Left ventricle myocardium superior (tissue), 1 donor: ENCODE measurements at regions not wholly inside any gene's neighbourhood (a gene's known extent, or its start where the extent isn't known, plus 50 kb on each side); places are given as distances from the start of the nearest gene placed in this dataset.
A peak's percentile ranks its signal among the peaks of the same experiment; 100 is the strongest.
"Not testable (repeated sequence)": the region's sequence is repeated elsewhere in the genome, so short reads cannot be mapped to it uniquely, and the experiment has no call there.

ENCODE experiments used
- ATAC-seq: fragments of 200-7000 bp; cut with Tn5 transposase; one replicate; pipeline ENCODE4 v1.9.1; 2020; ENCODE audit warnings: mild to moderate bottlenecking, moderate library complexity
- DNase-seq: peaks from one replicate; pipeline ENCODE4 v3.0.0-alpha.2; 2020
- intact Hi-C: fragments of 100-400 bp; cut with micrococcal nuclease; formaldehyde crosslinking; loops from one replicate; pipeline ENCODE4 v1.11.0; 2022
- donor health status: DM: no; HTN: yes; CAD: no; lungs with severe emphysema.

- no peak for DNase-seq
- intact Hi-C loops = no loop called here
- no peak for ATAC-seq
These were observed 346.6 kb upstream of the TNRC6C start for GRCh38 chr17:77611791-77612502.

- DNase-seq = no peak
- ATAC-seq = no peak
- intact Hi-C loops = no loop called here
These were observed 345.3 kb upstream of the TNRC6C start for GRCh38 chr17:77613218-77613617.

- no peak for DNase-seq
- intact Hi-C loops = no loop called here
- ATAC-seq = no peak
These were observed 344.9 kb upstream of the TNRC6C start for GRCh38 chr17:77613627-77614026.

- no peak for DNase-seq
- intact Hi-C loops = no loop called here
- peak; percentile 44 for ATAC-seq
These were observed 342.7 kb upstream of the TNRC6C start for GRCh38 chr17:77615703-77616253.

- intact Hi-C loops = no loop called here
- DNase-seq (no peak), ATAC-seq (no peak)
These were observed 342.2 kb upstream of the TNRC6C start for GRCh38 chr17:77616254-77616731.

GRCh38 chr17:77617516-77617915 is 341.0 kb upstream of the TNRC6C start:
- no peak for DNase-seq
- no peak for ATAC-seq
- intact Hi-C loops = no loop called here

- DNase-seq = no peak
- ATAC-seq = no peak
- intact Hi-C loops = no loop called here
These were observed 340.3 kb upstream of the TNRC6C start for GRCh38 chr17:77618173-77618572.

- ATAC-seq (no peak), DNase-seq (no peak)
- intact Hi-C loops = no loop called here
These were observed 339.8 kb upstream of the TNRC6C start for GRCh38 chr17:77618731-77619130.

- intact Hi-C loops = no loop called here
- DNase-seq = no peak
- ATAC-seq = no peak
These were observed 339.2 kb upstream of the TNRC6C start for GRCh38 chr17:77619326-77619725.

GRCh38 chr17:77619851-77620250 is 338.7 kb upstream of the TNRC6C start:
- DNase-seq (no peak), ATAC-seq (no peak)
- intact Hi-C loops = no loop called here

GRCh38 chr17:77620282-77620681 is 338.2 kb upstream of the TNRC6C start:
- DNase-seq (no peak), ATAC-seq (no peak)
- intact Hi-C loops = no loop called here

- ATAC-seq, intact Hi-C loops, DNase-seq: not testable (repeated sequence)
These were observed 336.4 kb upstream of the TNRC6C start for GRCh38 chr17:77622084-77622483.

GRCh38 chr17:77622647-77623046 is 335.9 kb upstream of the TNRC6C start:
- DNase-seq (no peak), ATAC-seq (no peak)
- intact Hi-C loops = no loop called here

GRCh38 chr17:77623321-77623720 is 335.2 kb upstream of the TNRC6C start:
- ATAC-seq, DNase-seq, intact Hi-C loops: not testable (repeated sequence)

GRCh38 chr17:77628035-77628434 is 330.5 kb upstream of the TNRC6C start:
- DNase-seq = no peak
- no peak for ATAC-seq
- intact Hi-C loops = no loop called here

- ATAC-seq, intact Hi-C loops, DNase-seq: not testable (repeated sequence)
These were observed 329.2 kb upstream of the TNRC6C start for GRCh38 chr17:77629284-77629683.

GRCh38 chr17:77631307-77631706 is 327.2 kb upstream of the TNRC6C start:
- no peak for DNase-seq
- ATAC-seq = no peak
- intact Hi-C loops = no loop called here

GRCh38 chr17:77632619-77633018 is 325.9 kb upstream of the TNRC6C start:
- intact Hi-C loops = no loop called here
- DNase-seq = no peak
- ATAC-seq = no peak

GRCh38 chr17:77634710-77635109 is 323.8 kb upstream of the TNRC6C start:
- ATAC-seq (no peak), DNase-seq (no peak)
- intact Hi-C loops = no loop called here

- no peak for DNase-seq
- ATAC-seq = no peak
- intact Hi-C loops = no loop called here
These were observed 323.3 kb upstream of the TNRC6C start for GRCh38 chr17:77635176-77635575.

GRCh38 chr17:77635785-77636184 is 322.7 kb upstream of the TNRC6C start:
- intact Hi-C loops, ATAC-seq, DNase-seq: not testable (repeated sequence)
